ENCODE measurements at regions not wholly inside any gene's neighbourhood (a gene's known extent, or its start where the extent isn't known, plus 50 kb on each side); places are given as distances from the start of the nearest gene placed in this dataset.

GRCh38 chr20:11469795-11470435 is 447.8 kb upstream of the BTBD3 start:
- TF ChIP-seq, protein P1, sequence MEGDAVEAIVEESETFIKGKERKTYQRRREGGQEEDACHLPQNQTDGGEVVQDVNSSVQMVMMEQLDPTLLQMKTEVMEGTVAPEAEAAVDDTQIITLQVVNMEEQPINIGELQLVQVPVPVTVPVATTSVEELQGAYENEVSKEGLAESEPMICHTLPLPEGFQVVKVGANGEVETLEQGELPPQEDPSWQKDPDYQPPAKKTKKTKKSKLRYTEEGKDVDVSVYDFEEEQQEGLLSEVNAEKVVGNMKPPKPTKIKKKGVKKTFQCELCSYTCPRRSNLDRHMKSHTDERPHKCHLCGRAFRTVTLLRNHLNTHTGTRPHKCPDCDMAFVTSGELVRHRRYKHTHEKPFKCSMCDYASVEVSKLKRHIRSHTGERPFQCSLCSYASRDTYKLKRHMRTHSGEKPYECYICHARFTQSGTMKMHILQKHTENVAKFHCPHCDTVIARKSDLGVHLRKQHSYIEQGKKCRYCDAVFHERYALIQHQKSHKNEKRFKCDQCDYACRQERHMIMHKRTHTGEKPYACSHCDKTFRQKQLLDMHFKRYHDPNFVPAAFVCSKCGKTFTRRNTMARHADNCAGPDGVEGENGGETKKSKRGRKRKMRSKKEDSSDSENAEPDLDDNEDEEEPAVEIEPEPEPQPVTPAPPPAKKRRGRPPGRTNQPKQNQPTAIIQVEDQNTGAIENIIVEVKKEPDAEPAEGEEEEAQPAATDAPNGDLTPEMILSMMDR (IDR thresholded peaks at IDR 0.05): no peak
- TF ChIP-seq POLR2A (IDR thresholded peaks at IDR 0.05): no peak
- TF ChIP-seq POLR2AphosphoS5 (IDR thresholded peaks at IDR 0.05): no peak
